A673 (cell line): ENCODE measurements at regions not wholly inside any gene's neighbourhood (a gene's known extent, or its start where the extent isn't known, plus 50 kb on each side); places are given as distances from the start of the nearest gene placed in this dataset.
"Not testable (repeated sequence)": the region's sequence is repeated elsewhere in the genome, so short reads cannot be mapped to it uniquely, and the experiment has no call there.

Source experiments
- BruUV-seq: library from RNA; stranded (reverse); fragments of 400-500 nt; replicated peaks from 2 replicates; lab custom pipeline; 2021; lab: Mats Ljungman, UMichigan
- CTCF ChIA-PET: fragments of 300-600 bp; sonication (Branson Sonifier 250); formaldehyde crosslinking; loops from one replicate; lab custom pipeline; 2022; ENCODE audit warnings: antibody characterized with exemption; lab: Charles Lee
- POLR2A ChIA-PET: fragments of 300-600 bp; sonication (Branson Sonifier 250); formaldehyde crosslinking; loops from one replicate; lab custom pipeline; 2022; ENCODE audit warnings: antibody characterized with exemption; ENCODE audit not compliant: low non-redundant PET; lab: Charles Lee
- DNase-seq: peaks from one replicate; pipeline ENCODE4 v3.0.0-alpha.2; 2015; ENCODE audit warnings: low spot score
- H3K27ac ChIP-seq: fragments of 200-600 bp; sonication (generic); 2 replicates; pipeline ENCODE4 v1.5.1; 2016; ENCODE audit warnings: mixed run types, low read depth, mild to moderate bottlenecking, mixed read lengths, antibody characterized with exemption, low read length; ENCODE audit not compliant: poor library complexity, severe bottlenecking
- H3K27me3 ChIP-seq: fragments of 200-600 bp; sonication (generic); replicated peaks from 2 replicates; pipeline ENCODE4 v1.6.1; 2017; ENCODE audit warnings: mixed run types, low read depth, mild to moderate bottlenecking, mixed read lengths, antibody characterized with exemption, low read length; ENCODE audit not compliant: insufficient read depth, poor library complexity
- H3K36me3 ChIP-seq: fragments of 200-600 bp; sonication (generic); 2 replicates; pipeline ENCODE4 v1.6.1; 2016; ENCODE audit warnings: mixed run types, mild to moderate bottlenecking, mixed read lengths, antibody characterized with exemption, low read length; ENCODE audit not compliant: insufficient read depth, poor library complexity, severe bottlenecking
- H3K4me1 ChIP-seq: fragments of 200-600 bp; sonication (generic); 2 replicates; pipeline ENCODE4 v1.6.1; 2017; ENCODE audit warnings: mixed run types, mild to moderate bottlenecking, mixed read lengths, antibody characterized with exemption, low read length; ENCODE audit not compliant: insufficient read depth, poor library complexity, severe bottlenecking
- H3K4me3 ChIP-seq: fragments of 200-600 bp; sonication (generic); 2 replicates; pipeline ENCODE4 v1.5.1; 2016; ENCODE audit warnings: low read depth, mixed run types, mild to moderate bottlenecking, mixed read lengths, low read length; ENCODE audit not compliant: poor library complexity, severe bottlenecking
- H3K9me3 ChIP-seq: fragments of 200-600 bp; sonication (generic); 2 replicates; pipeline ENCODE4 v1.6.1; 2016; ENCODE audit warnings: mixed run types, low read depth, mild to moderate bottlenecking, mixed read lengths, antibody characterized with exemption, low read length; ENCODE audit not compliant: poor library complexity, severe bottlenecking
- EZH2 ChIP-seq: fragments of 200-600 bp; sonication (generic); IDR thresholded peaks from 2 replicates; pipeline ENCODE4 v1.6.1; 2017; ENCODE audit warnings: borderline replicate concordance, low read depth, mild to moderate bottlenecking, mixed read lengths, antibody characterized with exemption, low read length; ENCODE audit not compliant: poor library complexity, severe bottlenecking
- intact Hi-C: fragments of 100-400 bp; cut with micrococcal nuclease; formaldehyde crosslinking; loops from one replicate; pipeline ENCODE4 v1.10.0; 2022; ENCODE audit not compliant: unreplicated experiment
- TF ChIP-seq, protein P1 (sequence below): fragments of 300-800, 200-600 bp; sonication (generic); conservative IDR thresholded peaks from 2 replicates; pipeline ENCODE4 v1.5.1; 2017; ENCODE audit warnings: low read depth, mild to moderate bottlenecking, antibody characterized with exemption, low read length, moderate library complexity, mixed read lengths

DNA sequence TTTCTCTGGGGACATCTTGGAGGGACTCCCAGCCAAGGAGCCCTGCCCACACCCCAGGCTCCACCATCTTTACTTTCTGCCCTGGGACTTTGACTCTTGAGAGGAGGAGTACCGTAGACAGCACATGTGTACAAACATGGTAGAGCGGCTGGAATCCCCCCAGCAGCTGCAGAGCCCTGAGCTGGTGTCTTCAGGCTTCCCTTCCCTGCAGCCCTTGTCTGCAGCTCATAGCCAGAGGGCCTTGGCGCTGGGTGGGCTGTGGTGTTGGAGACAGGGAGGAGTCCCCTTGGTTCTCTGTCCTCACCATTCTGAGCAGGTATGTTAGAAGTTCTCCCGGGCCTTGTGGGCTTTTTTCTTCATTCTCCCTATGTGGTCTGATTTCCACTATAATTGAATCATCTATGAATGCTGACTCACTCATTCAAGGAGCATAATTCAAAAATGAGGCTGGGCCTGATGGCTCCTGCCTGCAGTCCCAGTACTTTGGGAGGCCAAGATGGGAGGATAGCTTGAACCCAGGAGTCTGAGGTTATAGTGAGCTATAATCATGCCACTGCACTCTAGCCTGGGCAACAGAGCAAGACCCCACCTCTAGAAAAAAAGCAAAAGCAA, 97.8 kb upstream of the MEF2A start:
- H3K36me3 ChIP-seq: no peaks in the 10 kb centered on the region
- no peak for DNase-seq
- BruUV-seq: no TSS peak
- POLR2A ChIA-PET: no interaction called here
- no peak for TF ChIP-seq EZH2
- TF ChIP-seq, protein P1, sequence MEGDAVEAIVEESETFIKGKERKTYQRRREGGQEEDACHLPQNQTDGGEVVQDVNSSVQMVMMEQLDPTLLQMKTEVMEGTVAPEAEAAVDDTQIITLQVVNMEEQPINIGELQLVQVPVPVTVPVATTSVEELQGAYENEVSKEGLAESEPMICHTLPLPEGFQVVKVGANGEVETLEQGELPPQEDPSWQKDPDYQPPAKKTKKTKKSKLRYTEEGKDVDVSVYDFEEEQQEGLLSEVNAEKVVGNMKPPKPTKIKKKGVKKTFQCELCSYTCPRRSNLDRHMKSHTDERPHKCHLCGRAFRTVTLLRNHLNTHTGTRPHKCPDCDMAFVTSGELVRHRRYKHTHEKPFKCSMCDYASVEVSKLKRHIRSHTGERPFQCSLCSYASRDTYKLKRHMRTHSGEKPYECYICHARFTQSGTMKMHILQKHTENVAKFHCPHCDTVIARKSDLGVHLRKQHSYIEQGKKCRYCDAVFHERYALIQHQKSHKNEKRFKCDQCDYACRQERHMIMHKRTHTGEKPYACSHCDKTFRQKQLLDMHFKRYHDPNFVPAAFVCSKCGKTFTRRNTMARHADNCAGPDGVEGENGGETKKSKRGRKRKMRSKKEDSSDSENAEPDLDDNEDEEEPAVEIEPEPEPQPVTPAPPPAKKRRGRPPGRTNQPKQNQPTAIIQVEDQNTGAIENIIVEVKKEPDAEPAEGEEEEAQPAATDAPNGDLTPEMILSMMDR: no peak
- H3K4me3 ChIP-seq: no peak overlapping the region
- H3K27ac ChIP-seq: no peak overlapping the region
- H3K4me1 ChIP-seq: no peaks in the 10 kb centered on the region
- no peaks in the 10 kb centered on the region for H3K27me3 ChIP-seq
- CTCF ChIA-PET: no interaction called here
- peaks cover 9% of the 10 kb centered on the region for H3K9me3 ChIP-seq
- intact Hi-C loops: no loop called here

DNA sequence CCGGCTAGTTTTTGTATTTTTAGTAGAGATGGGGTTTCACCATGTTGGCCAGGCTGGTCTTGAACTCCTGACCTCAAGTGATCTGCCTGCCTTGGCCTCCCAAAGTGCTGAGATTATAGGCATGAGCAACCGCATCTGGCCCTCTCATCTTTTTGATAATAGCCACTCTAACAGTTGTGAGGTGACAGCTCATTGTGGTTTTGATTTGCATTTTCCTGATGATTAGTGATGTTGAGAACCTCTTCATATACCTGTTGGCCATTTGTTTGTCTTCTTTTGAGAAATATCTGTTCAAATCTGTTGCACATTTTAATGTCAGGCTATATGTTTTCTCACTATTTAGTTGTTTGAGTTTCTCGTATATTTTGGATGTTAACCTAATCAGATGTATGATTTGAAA, 95.6 kb upstream of the MEF2A start:
- H3K9me3 ChIP-seq, H3K27me3 ChIP-seq, intact Hi-C loops, H3K4me3 ChIP-seq, BruUV-seq, H3K36me3 ChIP-seq, POLR2A ChIA-PET, CTCF ChIA-PET, H3K27ac ChIP-seq, H3K4me1 ChIP-seq, DNase-seq: not testable (repeated sequence)

DNA sequence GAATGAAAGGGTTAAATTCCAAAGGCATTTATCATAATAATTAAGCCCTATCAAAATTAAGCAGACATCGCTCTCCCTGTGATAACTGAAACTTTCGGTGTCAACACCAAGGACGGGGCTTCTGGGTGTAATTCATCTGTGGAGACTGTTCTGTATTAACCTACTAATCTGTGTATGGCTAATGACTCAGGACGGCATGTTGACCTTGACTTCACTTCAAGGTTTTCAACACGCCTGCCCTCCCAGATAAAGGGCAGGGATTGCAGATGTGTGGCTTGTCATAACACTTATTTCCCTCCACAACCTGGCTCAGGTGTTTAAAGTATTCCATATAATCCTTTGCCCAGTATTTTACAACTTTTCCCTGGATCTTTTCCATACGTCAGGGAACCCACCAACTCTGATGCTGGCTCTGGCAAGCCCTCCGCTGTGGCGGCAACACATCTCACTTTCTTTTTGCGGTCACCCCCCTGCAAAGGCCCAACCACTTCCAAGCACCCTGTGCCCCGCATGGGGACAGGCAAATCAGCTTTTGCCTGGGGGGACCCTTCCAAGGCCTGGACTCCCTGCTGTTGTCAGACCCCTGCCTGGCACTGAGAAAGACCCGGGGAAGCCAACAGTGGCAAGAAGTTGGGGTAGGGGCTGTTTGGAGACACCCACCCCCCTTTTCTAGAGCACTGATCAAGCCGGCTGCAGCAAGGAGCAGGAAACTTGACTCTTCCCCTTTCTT, 93.2 kb upstream of the MEF2A start:
- H3K4me3 ChIP-seq: no peak overlapping the region
- ChIA-PET POLR2A (no interaction called here), CTCF (no interaction called here)
- no peak overlapping the region for H3K27ac ChIP-seq
- no peaks in the 10 kb centered on the region for H3K27me3 ChIP-seq
- no peaks in the 10 kb centered on the region for H3K4me1 ChIP-seq
- TF ChIP-seq, protein P1: no peak
- no peak for TF ChIP-seq EZH2
- intact Hi-C loops: no loop called here
- BruUV-seq: no TSS peak
- DNase-seq: no peak
- no peaks in the 10 kb centered on the region for H3K36me3 ChIP-seq
- no peaks in the 10 kb centered on the region for H3K9me3 ChIP-seq
